Natural killer cell treated with Interleukin-12 subunit alpha and Interleukin-12 subunit beta and Interleukin-15 and Interleukin-18, amount 100 ng/mL, for 72 hours (primary cell): ENCODE measurements at regions not wholly inside any gene's neighbourhood (a gene's known extent, or its start where the extent isn't known, plus 50 kb on each side); places are given as distances from the start of the nearest gene placed in this dataset.
A peak's percentile ranks its signal among the peaks of the same experiment; 100 is the strongest.

Source experiments
- ATAC-seq, 2 donors: fragments of 150-1000 bp; cut with Tn5 transposase in 1 of 2; sonication (Bioruptor Pico), chemical (Tn5 transposase) in 1 of 2; 2 replicates each; pipeline ENCODE4 v1.10.0; 2021
- DNase-seq: peaks from one replicate; pipeline ENCODE4 v3.0.0; 2022; ENCODE audit warnings: low spot score
- H3K27ac Mint-ChIP-seq, 2 donors: 1 replicate in 1 of 2; 2 replicates in 1 of 2; pipeline ENCODE4 v1.8.0; 2022; ENCODE audit warnings: mixed read lengths in 2 of 2, mild to moderate bottlenecking in 1 of 2, moderate library complexity in 1 of 2
- H3K27me3 Mint-ChIP-seq, 2 donors: 1 replicate in 1 of 2; 2 replicates in 1 of 2; pipeline ENCODE4 v1.8.0; 2022; ENCODE audit warnings: mixed read lengths in 2 of 2
- H3K36me3 Mint-ChIP-seq: one replicate; pipeline ENCODE4 v1.8.0; 2022; ENCODE audit warnings: mixed read lengths
- H3K4me1 Mint-ChIP-seq, 2 donors: 1 replicate in 1 of 2; 2 replicates in 1 of 2; pipeline ENCODE4 v1.8.0; 2022; ENCODE audit warnings: low read depth in 2 of 2, mixed read lengths in 2 of 2, mild to moderate bottlenecking in 1 of 2
- H3K4me3 Mint-ChIP-seq: one replicate; pipeline ENCODE4 v1.8.0; 2022; ENCODE audit warnings: mixed read lengths
- H3K9me3 Mint-ChIP-seq: 2 replicates; pipeline ENCODE4 v1.8.0; 2022; ENCODE audit warnings: mixed read lengths

GRCh38 chr1:14111121-14111520 is 411.1 kb downstream of the PRDM2 start:
- no peak for ATAC-seq
- no peak overlapping the region for H3K4me3 Mint-ChIP-seq
- H3K9me3 Mint-ChIP-seq, result no peaks in the 10 kb centered on the region
- DNase-seq, result no peak
- peaks cover 23 to 54% of the 10 kb centered on the region in 2 donors for H3K27me3 Mint-ChIP-seq
- no peaks in the 10 kb centered on the region for H3K36me3 Mint-ChIP-seq
- no peak overlapping the region for H3K27ac Mint-ChIP-seq
- H3K4me1 Mint-ChIP-seq, result peaks cover 12 to 13% of the 10 kb centered on the region in 2 donors

- peaks cover 12 to 13% of the 10 kb centered on the region in 2 donors for H3K4me1 Mint-ChIP-seq
- peaks cover 23 to 49% of the 10 kb centered on the region in 2 donors for H3K27me3 Mint-ChIP-seq
- ATAC-seq, result no peak
- H3K9me3 Mint-ChIP-seq, result no peaks in the 10 kb centered on the region
- no peak for DNase-seq
- no peak overlapping the region for H3K27ac Mint-ChIP-seq
- H3K36me3 Mint-ChIP-seq, result no peaks in the 10 kb centered on the region
- H3K4me3 Mint-ChIP-seq, result no peak overlapping the region
Observed at GRCh38 chr1:14112613-14113012, 412.6 kb downstream of the PRDM2 start.

DNA sequence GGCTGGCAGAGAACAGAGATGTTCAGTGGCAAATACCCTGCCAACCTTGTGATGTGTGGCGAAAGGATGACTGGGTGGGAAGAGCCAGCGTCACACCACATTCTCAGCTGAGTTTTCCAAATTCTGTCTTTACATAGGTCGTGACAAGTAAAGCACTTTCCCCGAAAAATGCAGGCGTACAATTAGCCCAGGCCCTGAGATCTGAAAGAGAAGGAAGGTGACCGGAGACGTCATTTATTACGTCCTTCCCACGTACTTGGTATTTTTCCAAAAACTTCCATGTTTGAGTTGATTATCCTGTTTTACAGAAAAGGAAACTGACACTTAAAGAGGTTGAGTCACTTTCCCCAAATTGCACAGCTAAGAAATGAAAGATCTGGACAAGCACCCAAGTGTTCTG is 413.3 kb downstream of the PRDM2 start:
- no peaks in the 10 kb centered on the region for H3K36me3 Mint-ChIP-seq
- H3K4me3 Mint-ChIP-seq, result no peak overlapping the region
- no peak for ATAC-seq
- DNase-seq, result no peak
- no peak overlapping the region for H3K27ac Mint-ChIP-seq
- H3K9me3 Mint-ChIP-seq, result no peaks in the 10 kb centered on the region
- peaks cover 20 to 43% of the 10 kb centered on the region in 2 donors for H3K27me3 Mint-ChIP-seq
- peaks cover 12 to 13% of the 10 kb centered on the region in 2 donors for H3K4me1 Mint-ChIP-seq

DNA sequence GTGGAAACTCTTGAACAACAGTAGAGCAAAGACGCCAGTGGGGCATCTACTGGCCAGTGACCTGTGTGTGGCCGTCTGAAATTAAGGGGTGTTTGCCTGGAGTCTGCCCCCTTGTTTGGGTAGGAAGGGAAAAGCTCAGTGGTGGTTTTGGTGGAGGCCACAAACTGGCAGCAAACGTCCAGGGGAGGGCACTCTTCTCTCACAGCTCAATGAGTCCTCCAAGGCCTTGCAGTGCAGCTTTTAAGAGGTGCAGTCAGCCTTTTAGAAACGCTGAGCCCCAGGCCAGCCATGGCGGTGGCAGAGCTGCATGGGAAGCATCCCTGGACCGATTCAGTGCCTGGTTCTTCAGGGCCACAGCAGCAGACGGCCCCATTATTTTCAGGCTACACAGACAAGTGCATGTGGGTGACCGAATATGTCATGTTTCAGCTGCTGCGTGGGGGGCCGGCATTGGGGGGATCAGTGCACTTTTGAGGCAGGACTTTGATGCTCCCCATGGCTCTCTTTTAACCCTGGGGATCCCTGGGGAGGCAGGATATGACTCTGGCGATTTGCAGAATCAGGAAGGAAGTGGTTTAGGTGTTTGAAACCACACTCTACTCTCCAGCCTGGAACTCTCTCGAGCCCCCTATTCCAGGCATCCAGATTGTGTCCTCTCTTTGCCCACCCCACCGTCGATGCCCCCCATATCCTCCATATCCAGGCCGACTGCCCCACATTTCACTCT is 414.0 kb downstream of the PRDM2 start:
- Mint-ChIP-seq H3K36me3 (no peaks in the 10 kb centered on the region), H3K27me3 (peaks cover 24 to 41% of the 10 kb centered on the region in 2 donors), H3K4me3 (no peak overlapping the region), H3K4me1 (peaks cover 12 to 13% of the 10 kb centered on the region in 2 donors), H3K27ac (peak overlapping the region in 1 of 2 donors; percentile 47), H3K9me3 (no peaks in the 10 kb centered on the region)
- DNase-seq (no peak), ATAC-seq (peak in 1 of 2 donors; percentile 36)

GRCh38 chr1:14115976-14116375 is 416.0 kb downstream of the PRDM2 start:
- Mint-ChIP-seq H3K4me3 (no peak overlapping the region), H3K27ac (no peak overlapping the region), H3K9me3 (no peaks in the 10 kb centered on the region), H3K4me1 (peaks cover 13 to 19% of the 10 kb centered on the region in 2 donors), H3K27me3 (peaks cover 34 to 57% of the 10 kb centered on the region in 2 donors), H3K36me3 (peaks cover 6% of the 10 kb centered on the region)
- no peak for DNase-seq
- ATAC-seq, result no peak

- no peak for ATAC-seq
- no peak for DNase-seq
- no peak overlapping the region for H3K4me3 Mint-ChIP-seq
- H3K27ac Mint-ChIP-seq, result no peak overlapping the region
- no peaks in the 10 kb centered on the region for H3K9me3 Mint-ChIP-seq
- peaks cover 36 to 61% of the 10 kb centered on the region in 2 donors for H3K27me3 Mint-ChIP-seq
- H3K36me3 Mint-ChIP-seq, result peaks cover 6% of the 10 kb centered on the region
- H3K4me1 Mint-ChIP-seq, result peaks cover 13 to 20% of the 10 kb centered on the region in 2 donors
Observed at GRCh38 chr1:14117700-14118099, 417.7 kb downstream of the PRDM2 start.

GRCh38 chr1:14118691-14119485 is 418.9 kb downstream of the PRDM2 start:
- H3K4me1 Mint-ChIP-seq, result peaks cover 13 to 17% of the 10 kb centered on the region in 2 donors
- no peak for DNase-seq
- H3K36me3 Mint-ChIP-seq, result peaks cover 6% of the 10 kb centered on the region
- no peak overlapping the region for H3K27ac Mint-ChIP-seq
- no peak for ATAC-seq
- H3K4me3 Mint-ChIP-seq, result no peak overlapping the region
- H3K9me3 Mint-ChIP-seq, result no peaks in the 10 kb centered on the region
- H3K27me3 Mint-ChIP-seq, result peaks cover 35 to 52% of the 10 kb centered on the region in 2 donors

DNA sequence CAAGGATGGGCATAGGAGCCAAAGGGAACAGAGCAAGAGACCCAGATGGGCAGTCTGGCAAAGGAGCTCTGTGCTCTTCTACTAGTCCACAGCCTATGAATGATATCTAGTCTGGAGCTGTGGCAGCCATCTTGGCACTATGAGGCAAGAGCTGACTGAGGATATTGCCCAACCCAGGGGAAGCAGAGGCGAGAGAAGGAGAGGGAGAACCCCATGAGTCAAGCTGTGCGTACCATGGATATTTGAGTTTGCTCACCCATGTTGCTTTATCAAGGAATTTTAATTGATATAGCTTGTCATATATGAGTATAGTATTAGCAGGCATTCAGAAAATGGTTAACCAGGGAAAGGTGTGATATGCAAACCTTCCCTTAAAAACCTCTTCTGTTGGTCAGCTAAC is 420.9 kb downstream of the PRDM2 start:
- Mint-ChIP-seq H3K27ac (no peak overlapping the region), H3K4me1 (peaks cover 0 to 7% of the 10 kb centered on the region in 2 donors), H3K4me3 (no peak overlapping the region), H3K36me3 (peaks cover 6% of the 10 kb centered on the region), H3K27me3 (peaks cover 36 to 37% of the 10 kb centered on the region in 2 donors), H3K9me3 (no peaks in the 10 kb centered on the region)
- ATAC-seq (peak in 1 of 2 donors; percentile 76), DNase-seq (no peak)

DNA sequence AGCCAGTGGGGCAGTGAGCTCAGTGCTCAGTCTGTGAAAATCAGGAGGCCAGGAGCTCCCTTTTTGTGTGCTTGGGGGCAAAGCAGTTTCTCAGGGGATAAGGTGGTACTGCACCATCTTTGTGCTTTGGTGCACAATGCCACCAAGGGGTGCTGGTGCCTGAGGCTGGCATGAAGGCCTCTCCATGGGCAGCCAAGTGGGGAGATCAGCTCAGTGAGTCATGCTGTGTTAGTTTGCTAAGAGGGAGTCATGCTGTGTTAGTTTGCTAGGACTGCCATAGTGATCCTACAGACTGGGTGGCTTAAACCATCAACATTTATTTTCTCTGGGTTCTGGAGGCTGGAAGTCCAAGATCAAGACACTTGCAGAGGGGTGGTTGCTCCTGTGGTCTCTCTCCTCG is 428.1 kb downstream of the PRDM2 start:
- no peaks in the 10 kb centered on the region for H3K36me3 Mint-ChIP-seq
- no peaks in the 10 kb centered on the region for H3K4me1 Mint-ChIP-seq
- peaks cover 6 to 18% of the 10 kb centered on the region in 2 donors for H3K27me3 Mint-ChIP-seq
- H3K27ac Mint-ChIP-seq, result no peak overlapping the region
- no peak overlapping the region for H3K4me3 Mint-ChIP-seq
- H3K9me3 Mint-ChIP-seq, result no peaks in the 10 kb centered on the region
- ATAC-seq (no peak), DNase-seq (no peak)

DNA sequence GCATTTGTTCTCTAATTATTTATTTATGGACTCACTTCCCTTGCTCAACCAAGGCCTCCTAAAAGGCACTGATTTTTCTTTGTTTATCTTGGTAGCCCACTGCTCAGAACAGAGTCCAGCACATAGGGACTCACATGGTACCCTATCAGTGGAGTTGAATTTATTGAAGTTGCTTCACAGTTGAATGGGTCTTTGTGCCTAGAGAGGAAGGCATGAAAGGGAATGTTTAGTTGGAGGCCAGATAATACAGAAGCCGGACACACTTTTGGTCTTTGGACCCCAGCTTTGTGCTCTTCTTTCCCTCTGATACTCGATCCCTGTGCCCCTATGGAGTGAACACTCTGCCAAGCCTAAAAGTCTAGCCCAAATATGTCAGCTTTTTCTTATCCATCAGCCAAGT is 429.0 kb downstream of the PRDM2 start:
- peaks cover 6 to 16% of the 10 kb centered on the region in 2 donors for H3K27me3 Mint-ChIP-seq

DNA sequence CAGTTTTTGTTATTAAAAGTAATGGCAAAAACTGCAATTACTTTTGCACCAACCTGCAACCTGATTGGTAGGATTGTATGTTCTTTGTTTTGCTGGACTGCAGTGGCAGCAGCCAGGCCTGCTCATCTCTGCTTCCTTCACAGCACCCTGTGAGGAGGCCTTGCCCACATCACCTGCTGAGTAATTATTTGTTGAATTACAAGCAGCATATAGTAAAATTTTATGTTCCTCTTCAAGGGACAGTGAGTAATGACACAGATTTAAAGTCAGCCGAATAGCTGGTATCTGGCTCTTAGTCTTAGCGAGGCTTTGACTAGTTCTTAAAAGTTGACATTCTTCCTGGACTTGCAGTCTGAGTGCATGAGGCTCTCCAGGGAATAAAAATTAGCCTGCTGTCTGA is 435.1 kb downstream of the PRDM2 start:
- H3K36me3 Mint-ChIP-seq, result no peaks in the 10 kb centered on the region
- ATAC-seq (no peak), DNase-seq (no peak)
- no peak overlapping the region for H3K27ac Mint-ChIP-seq
- H3K4me1 Mint-ChIP-seq, result no peaks in the 10 kb centered on the region
- no peak overlapping the region for H3K4me3 Mint-ChIP-seq
- H3K9me3 Mint-ChIP-seq, result no peaks in the 10 kb centered on the region
- peaks cover 5 to 16% of the 10 kb centered on the region in 2 donors for H3K27me3 Mint-ChIP-seq

More for the DNA sequence above, 429.0 kb downstream of the PRDM2 start:
- no peaks in the 10 kb centered on the region for H3K4me1 Mint-ChIP-seq
- no peak for ATAC-seq
- no peak for DNase-seq
- no peaks in the 10 kb centered on the region for H3K9me3 Mint-ChIP-seq
- H3K27ac Mint-ChIP-seq, result no peak overlapping the region
- no peak overlapping the region for H3K4me3 Mint-ChIP-seq
- no peaks in the 10 kb centered on the region for H3K36me3 Mint-ChIP-seq

- ATAC-seq (no peak), DNase-seq (no peak)
- Mint-ChIP-seq H3K4me3 (no peak overlapping the region), H3K9me3 (no peaks in the 10 kb centered on the region), H3K27me3 (peaks cover 5 to 13% of the 10 kb centered on the region in 2 donors), H3K27ac (no peak overlapping the region), H3K36me3 (no peaks in the 10 kb centered on the region), H3K4me1 (no peaks in the 10 kb centered on the region)
Observed at GRCh38 chr1:14136152-14136763, 436.3 kb downstream of the PRDM2 start.

DNA sequence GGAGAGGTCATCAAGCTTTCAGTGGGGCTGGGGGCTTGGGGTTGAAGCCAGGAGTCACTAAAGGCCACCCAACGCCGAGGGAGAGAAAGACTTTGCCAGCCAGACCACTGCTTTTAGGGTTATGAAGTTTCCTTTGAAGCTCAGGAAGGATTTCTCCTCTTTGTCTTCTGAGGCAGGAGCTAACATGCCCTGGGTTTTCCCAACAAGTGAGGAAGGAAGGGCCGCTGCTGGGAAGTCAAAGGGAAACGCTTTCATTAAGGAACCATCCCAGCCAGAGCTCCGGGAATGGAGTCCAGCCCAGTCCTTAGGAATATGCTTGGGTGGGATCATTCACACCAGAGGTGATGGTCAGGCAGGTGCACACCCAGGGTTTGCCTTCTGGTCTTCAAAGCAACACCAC is 436.9 kb downstream of the PRDM2 start:
- peak in 1 of 2 donors; percentile 27 for ATAC-seq
- H3K36me3 Mint-ChIP-seq, result no peaks in the 10 kb centered on the region
- H3K9me3 Mint-ChIP-seq, result no peaks in the 10 kb centered on the region
- no peak overlapping the region for H3K4me3 Mint-ChIP-seq
- H3K27me3 Mint-ChIP-seq, result peaks cover 5 to 10% of the 10 kb centered on the region in 2 donors
- no peaks in the 10 kb centered on the region for H3K4me1 Mint-ChIP-seq
- no peak overlapping the region for H3K27ac Mint-ChIP-seq
- DNase-seq, result no peak
